ENCODE measurements at regions not wholly inside any gene's neighbourhood (a gene's known extent, or its start where the extent isn't known, plus 50 kb on each side); places are given as distances from the start of the nearest gene placed in this dataset.

GRCh38 chr5:99109894-99110293 is 181.1 kb upstream of the CHD1 start:
- no peak for ATAC-seq
- Mint-ChIP-seq H3K4me1 (no peaks in the 10 kb centered on the region), H3K27me3 (peaks cover 8% of the 10 kb centered on the region), H3K27ac (no peak overlapping the region), H3K4me3 (no peak overlapping the region), H3K9me3 (no peaks in the 10 kb centered on the region)
- DNase-seq: no peak

GRCh38 chr5:99105216-99105615 is 176.4 kb upstream of the CHD1 start:
- no peaks in the 10 kb centered on the region for H3K4me1 Mint-ChIP-seq
- no peaks in the 10 kb centered on the region for H3K9me3 Mint-ChIP-seq
- no peak for ATAC-seq
- H3K4me3 Mint-ChIP-seq: no peak overlapping the region
- DNase-seq: no peak
- no peak overlapping the region for H3K27ac Mint-ChIP-seq
- peaks cover 8% of the 10 kb centered on the region for H3K27me3 Mint-ChIP-seq

GRCh38 chr5:99104538-99105132 is 175.8 kb upstream of the CHD1 start:
- Mint-ChIP-seq H3K4me3 (no peak overlapping the region), H3K9me3 (no peaks in the 10 kb centered on the region), H3K27me3 (peaks cover 10% of the 10 kb centered on the region), H3K4me1 (no peaks in the 10 kb centered on the region), H3K27ac (no peak overlapping the region)
- no peak for ATAC-seq
- no peak for DNase-seq

DNA sequence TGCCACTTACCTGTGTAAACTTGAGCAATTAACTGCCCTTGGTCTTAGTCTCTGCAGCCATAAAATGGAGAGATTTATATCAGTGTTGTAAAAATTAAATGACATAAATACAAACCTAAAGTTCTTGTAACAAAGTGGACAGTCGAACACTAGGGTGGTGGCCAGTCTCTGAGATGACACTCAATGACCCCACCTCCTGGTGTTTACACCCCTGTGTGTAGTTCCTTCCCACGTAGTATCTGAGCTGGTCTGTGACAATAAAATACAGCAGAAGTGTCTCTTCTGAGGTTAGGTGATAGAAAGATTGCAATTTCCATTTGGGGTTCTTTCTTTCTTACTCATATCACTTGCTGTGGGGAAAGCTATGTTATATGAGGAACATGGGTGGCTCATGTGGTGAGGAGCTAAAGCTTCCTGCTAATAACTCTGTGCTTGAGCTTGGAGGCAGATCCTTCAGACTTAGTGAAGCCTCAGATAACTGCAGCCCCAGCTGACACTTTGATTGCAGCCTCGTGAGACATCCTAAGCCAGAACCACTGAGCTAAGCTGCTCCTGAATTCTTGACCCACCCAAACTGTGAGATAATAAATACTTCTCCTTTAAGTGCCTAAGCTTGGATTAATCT is 173.4 kb upstream of the CHD1 start:
- no peak for DNase-seq
- Mint-ChIP-seq H3K9me3 (no peaks in the 10 kb centered on the region), H3K27ac (no peak overlapping the region), H3K4me3 (no peak overlapping the region), H3K4me1 (no peaks in the 10 kb centered on the region), H3K27me3 (peaks cover 11% of the 10 kb centered on the region)
- peak; percentile 42 for ATAC-seq

- no peak overlapping the region for H3K4me3 Mint-ChIP-seq
- H3K9me3 Mint-ChIP-seq: no peaks in the 10 kb centered on the region
- no peaks in the 10 kb centered on the region for H3K4me1 Mint-ChIP-seq
- H3K27me3 Mint-ChIP-seq: peaks cover 11% of the 10 kb centered on the region
- H3K27ac Mint-ChIP-seq: no peak overlapping the region
- ATAC-seq: no peak
- DNase-seq: no peak
Observed at GRCh38 chr5:99099691-99100090, 170.9 kb upstream of the CHD1 start.

- peaks cover 9% of the 10 kb centered on the region for H3K4me1 Mint-ChIP-seq
- no peak for DNase-seq
- ATAC-seq: no peak
- H3K27ac Mint-ChIP-seq: no peak overlapping the region
- no peaks in the 10 kb centered on the region for H3K9me3 Mint-ChIP-seq
- no peaks in the 10 kb centered on the region for H3K27me3 Mint-ChIP-seq
- H3K4me3 Mint-ChIP-seq: no peak overlapping the region
Observed at GRCh38 chr5:99089822-99090549, 161.2 kb upstream of the CHD1 start.

- H3K4me3 Mint-ChIP-seq: no peak overlapping the region
- H3K27me3 Mint-ChIP-seq: no peaks in the 10 kb centered on the region
- no peak overlapping the region for H3K27ac Mint-ChIP-seq
- no peak for ATAC-seq
- H3K4me1 Mint-ChIP-seq: peaks cover 9% of the 10 kb centered on the region
- DNase-seq: no peak
- H3K9me3 Mint-ChIP-seq: no peaks in the 10 kb centered on the region
Observed at GRCh38 chr5:99088309-99088708, 159.5 kb upstream of the CHD1 start.

GRCh38 chr5:99083197-99083596 is 154.4 kb upstream of the CHD1 start:
- no peaks in the 10 kb centered on the region for H3K27me3 Mint-ChIP-seq
- H3K9me3 Mint-ChIP-seq: no peaks in the 10 kb centered on the region
- H3K4me1 Mint-ChIP-seq: peaks cover 9% of the 10 kb centered on the region
- DNase-seq (no peak), ATAC-seq (no peak)
- no peak overlapping the region for H3K27ac Mint-ChIP-seq
- no peak overlapping the region for H3K4me3 Mint-ChIP-seq

- ATAC-seq: no peak
- Mint-ChIP-seq H3K4me1 (peaks cover 7% of the 10 kb centered on the region), H3K9me3 (no peaks in the 10 kb centered on the region), H3K4me3 (no peak overlapping the region), H3K27me3 (no peaks in the 10 kb centered on the region), H3K27ac (no peak overlapping the region)
- DNase-seq: no peak
Observed at GRCh38 chr5:99081711-99082110, 152.9 kb upstream of the CHD1 start.

- ATAC-seq: no peak
- Mint-ChIP-seq H3K9me3 (no peaks in the 10 kb centered on the region), H3K4me3 (no peak overlapping the region), H3K4me1 (peaks cover 7% of the 10 kb centered on the region), H3K27me3 (no peaks in the 10 kb centered on the region), H3K27ac (peak overlapping the region; percentile 17 to 29)
- no peak for DNase-seq
Observed at GRCh38 chr5:99076723-99077640, 148.2 kb upstream of the CHD1 start.

DNA sequence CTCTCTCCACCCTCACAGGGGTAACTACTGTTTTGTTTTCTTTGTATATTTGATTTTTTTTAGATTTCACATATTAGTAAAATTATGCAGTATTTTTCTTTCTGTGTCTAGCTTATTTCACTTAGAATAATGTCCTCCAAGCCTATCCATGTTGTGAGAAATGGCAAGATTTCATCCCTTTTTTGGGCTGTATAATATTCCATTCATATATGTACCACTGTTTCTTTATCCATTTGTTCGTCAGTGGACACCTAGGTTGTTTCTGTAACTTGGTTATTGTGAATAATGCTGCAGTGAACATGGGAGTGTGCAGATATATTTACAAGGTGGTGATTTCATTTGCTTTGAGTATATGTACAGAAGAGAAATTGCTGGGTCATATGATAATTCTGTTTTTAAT is 144.0 kb upstream of the CHD1 start:
- no peak overlapping the region for H3K27ac Mint-ChIP-seq
- H3K4me3 Mint-ChIP-seq: no peak overlapping the region
- no peak for ATAC-seq
- peaks cover 0 to 6% of the 10 kb centered on the region in 2 donors for H3K9me3 Mint-ChIP-seq
- H3K27me3 Mint-ChIP-seq: no peaks in the 10 kb centered on the region
- no peak for DNase-seq
- peaks cover 7% of the 10 kb centered on the region for H3K4me1 Mint-ChIP-seq

DNA sequence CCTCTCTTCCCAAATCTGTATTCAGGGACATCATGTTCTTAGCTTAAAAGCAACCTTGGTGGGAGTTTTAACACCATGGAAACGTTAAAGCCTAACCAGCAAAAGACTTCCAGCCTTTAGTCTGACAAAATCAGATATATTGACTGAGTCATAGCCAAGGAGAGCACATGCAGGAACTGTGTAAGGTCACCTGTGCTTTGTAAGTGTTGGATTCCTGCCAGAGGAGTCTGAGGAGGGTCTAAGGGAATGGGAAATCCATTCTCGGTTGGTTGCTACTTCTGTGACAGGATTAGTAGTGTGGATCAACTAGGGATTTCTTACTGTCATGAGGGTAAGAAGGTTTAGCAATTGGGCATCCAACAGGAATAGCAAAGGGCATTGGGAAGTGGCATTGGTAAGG is 142.0 kb upstream of the CHD1 start:
- no peak for ATAC-seq
- H3K4me1 Mint-ChIP-seq: no peaks in the 10 kb centered on the region

GRCh38 chr5:99070362-99070761 is 141.6 kb upstream of the CHD1 start:
- Mint-ChIP-seq H3K4me1 (no peaks in the 10 kb centered on the region), H3K27ac (no peak overlapping the region), H3K4me3 (no peak overlapping the region), H3K27me3 (no peaks in the 10 kb centered on the region), H3K9me3 (peaks cover 0 to 6% of the 10 kb centered on the region in 2 donors)
- DNase-seq: no peak
- ATAC-seq: no peak

More for the DNA sequence above, 142.0 kb upstream of the CHD1 start:
- Mint-ChIP-seq H3K4me3 (no peak overlapping the region), H3K27ac (no peak overlapping the region), H3K27me3 (no peaks in the 10 kb centered on the region), H3K9me3 (peaks cover 0 to 6% of the 10 kb centered on the region in 2 donors)
- DNase-seq: no peak

- Mint-ChIP-seq H3K27ac (no peak overlapping the region), H3K4me3 (no peak overlapping the region), H3K4me1 (no peaks in the 10 kb centered on the region), H3K9me3 (peaks cover 0 to 6% of the 10 kb centered on the region in 2 donors), H3K27me3 (no peaks in the 10 kb centered on the region)
- DNase-seq: no peak
- no peak for ATAC-seq
Observed at GRCh38 chr5:99068944-99069650, 140.3 kb upstream of the CHD1 start.

- H3K4me3 Mint-ChIP-seq: no peak overlapping the region
- no peaks in the 10 kb centered on the region for H3K27me3 Mint-ChIP-seq
- no peaks in the 10 kb centered on the region for H3K4me1 Mint-ChIP-seq
- no peak for ATAC-seq
- DNase-seq: no peak
- H3K27ac Mint-ChIP-seq: no peak overlapping the region
- H3K9me3 Mint-ChIP-seq: no peaks in the 10 kb centered on the region
Observed at GRCh38 chr5:99063737-99064136, 134.9 kb upstream of the CHD1 start.

All from stimulated activated naive CD8-positive, alpha-beta T cell treated with anti-CD3 and anti-CD28 coated beads, Interleukin-15, amount 100 ng/mL, for 72 hours (primary cell).